K562 (cell line): ENCODE measurements at regions not wholly inside any gene's neighbourhood (a gene's known extent, or its start where the extent isn't known, plus 50 kb on each side); places are given as distances from the start of the nearest gene placed in this dataset.

Experiments
- ATAC-seq: fragments of 200-7000 bp; cut with Tn5 transposase; 3 replicates; pipeline ENCODE4 v1.9.1; 2020; ENCODE audit warnings: moderate library complexity
- BruUV-seq: library from RNA; stranded (reverse); fragments of 400-500 nt; replicated peaks from 2 replicates; lab custom pipeline; 2021; lab: Mats Ljungman, UMichigan
- CTCF ChIA-PET: fragments of 300-600 bp; formaldehyde crosslinking; extraction: SDS; loops from one replicate; lab custom pipeline; 2021; ENCODE audit warnings: low intra/inter-chr PET ratio; lab: Yijun Ruan, JAX
- POLR2A ChIA-PET: fragments of 300-600, 350-650 bp; sonication (Branson Sonifier 250); formaldehyde crosslinking; extraction: SDS; loops from one replicate; lab custom pipeline; 2021; ENCODE audit warnings: antibody characterized with exemption, inconsistent platforms; lab: Yijun Ruan, JAX
- DNase-seq, 4 experiments: peaks; one replicate each; pipeline versions ENCODE4 v3.0.0 to v3.0.0-alpha.2; 2011 to 2018; ENCODE audit warnings: low spot score in 3 of 4, mixed read lengths in 3 of 4; ENCODE audit errors: extremely low read depth in 1 of 4
- FAIRE-seq: peaks from 2 replicates; lab custom pipeline; 2011; peaks lifted over from hg19 to GRCh38; lab: Jason Lieb, UNC
- H2AFZ ChIP-seq: 2 replicates; pipeline ENCODE4 v1.6.0; 2011; ENCODE audit warnings: low read depth, low read length, control low read depth, inconsistent platforms
- H3K27ac ChIP-seq: fragments of 200-600 bp; 3 replicates; pipeline ENCODE4 v1.8.0; 2011; ENCODE audit warnings: low read depth, mild to moderate bottlenecking, control low read depth, inconsistent platforms, low read length, moderate library complexity, mixed read lengths; ENCODE audit errors: extremely low read depth
- H3K27me3 ChIP-seq, 2 experiments: fragments of 300-600 bp in 1 of 2; 2 replicates in 1 of 2; 3 replicates in 1 of 2; pipeline versions ENCODE4 v1.6.0 to v1.8.0; 2011; ENCODE audit warnings: inconsistent platforms in 2 of 2, low read length in 2 of 2, mild to moderate bottlenecking in 1 of 2, mixed read lengths in 1 of 2, moderate library complexity in 1 of 2; ENCODE audit not compliant: control insufficient read depth in 2 of 2, insufficient read depth in 2 of 2
- H3K36me3 ChIP-seq: fragments of 300-600 bp; 3 replicates; pipeline ENCODE4 v1.8.0; 2011; ENCODE audit warnings: mild to moderate bottlenecking, low read length, inconsistent platforms; ENCODE audit not compliant: control insufficient read depth, insufficient read depth
- H3K4me1 ChIP-seq, 2 experiments: fragments of 200-600 bp in 1 of 2; replicated peaks in 1 of 2; 2 replicates in 1 of 2; 3 replicates in 1 of 2; pipeline versions ENCODE4 v1.5.1 to v1.8.0; 2011; ENCODE audit warnings: inconsistent platforms in 2 of 2, low read length in 2 of 2, mild to moderate bottlenecking in 1 of 2, mixed read lengths in 1 of 2, moderate library complexity in 1 of 2; ENCODE audit not compliant: control insufficient read depth in 2 of 2, insufficient read depth in 2 of 2
- H3K4me2 ChIP-seq: 2 replicates; pipeline ENCODE4 v1.6.1; 2011; ENCODE audit warnings: low read length, control low read depth, inconsistent platforms, mixed read lengths; ENCODE audit not compliant: insufficient read depth
- H3K4me3 ChIP-seq: fragments of 200-600 bp; sonication (generic), shearing (Covaris generic); 2 replicates; pipeline ENCODE4 v1.5.1; 2016; ENCODE audit warnings: control low read depth, inconsistent platforms
- H3K79me2 ChIP-seq: fragments of 200-600 bp; 3 replicates; pipeline ENCODE4 v1.8.0; 2011; ENCODE audit warnings: low read length, inconsistent platforms; ENCODE audit not compliant: control insufficient read depth, insufficient read depth
- H3K9ac ChIP-seq, 2 experiments: 2 replicates each; pipeline versions ENCODE4 v1.6.0 to v1.6.1; 2011; ENCODE audit warnings: low read depth in 2 of 2, low read length in 2 of 2, control low read depth in 1 of 2, inconsistent platforms in 1 of 2, mild to moderate bottlenecking in 1 of 2, mixed read lengths in 1 of 2; ENCODE audit not compliant: insufficient read depth in 1 of 2
- H3K9me1 ChIP-seq: one replicate; pipeline ENCODE4 v1.6.0; 2011; ENCODE audit warnings: inconsistent platforms, mild to moderate bottlenecking, low read length, moderate library complexity; ENCODE audit not compliant: control insufficient read depth, insufficient read depth
- H3K9me3 ChIP-seq: replicated peaks from 2 replicates; pipeline ENCODE4 v1.5.1; 2011; ENCODE audit warnings: low read depth, low read length, inconsistent platforms; ENCODE audit not compliant: control insufficient read depth, insufficient read depth
- H4K20me1 ChIP-seq: replicated peaks from 2 replicates; pipeline ENCODE4 v1.6.1; 2011; ENCODE audit warnings: low read length, inconsistent platforms, mixed read lengths; ENCODE audit not compliant: control insufficient read depth, insufficient read depth
- CHAMP1 ChIP-seq: fragments of 450-650 bp; IDR thresholded peaks from 2 replicates; pipeline ENCODE4 v1.6.1; 2016; ENCODE audit warnings: mild to moderate bottlenecking
- GATA2 ChIP-seq: sonication (generic); formaldehyde crosslinking; IDR thresholded peaks from 2 replicates; pipeline ENCODE4 v1.4.0; 2020; ENCODE audit warnings: mild to moderate bottlenecking, missing genetic modification reagents
- HMG20B ChIP-seq: fragments of 250-450 bp; sonication (Bioruptor Pico); IDR thresholded peaks from 2 replicates; pipeline ENCODE4 v1.5.0; 2021; ENCODE audit warnings: mild to moderate bottlenecking
- MAZ ChIP-seq, 2 experiments: fragments of 450-650 bp in 1 of 2; sonication (generic) in 1 of 2; formaldehyde crosslinking; IDR thresholded peaks in 1 of 2; conservative IDR thresholded peaks in 1 of 2; 2 replicates each; pipeline versions ENCODE4 v1.4.0 to v1.5.0; 2020; ENCODE audit warnings: mild to moderate bottlenecking in 1 of 2, missing genetic modification reagents in 1 of 2
- NONO ChIP-seq, 2 experiments: fragments of 200-400 bp in 1 of 2; fragments of 450-650 bp in 1 of 2; formaldehyde crosslinking in 1 of 2; IDR thresholded peaks; 2 replicates each; pipeline ENCODE4 v1.6.1; 2017; ENCODE audit warnings: low read depth in 2 of 2, mild to moderate bottlenecking in 2 of 2, moderate library complexity in 2 of 2, low read length in 1 of 2
- U2AF1 ChIP-seq: fragments of 200-400 bp; formaldehyde crosslinking; optimal IDR thresholded peaks from 2 replicates; pipeline ENCODE3; 2017; ENCODE audit warnings: mild to moderate bottlenecking, low read depth, low read length, moderate library complexity
- USF1 ChIP-seq: sonication (generic); formaldehyde crosslinking; IDR thresholded peaks from 2 replicates; pipeline ENCODE4 v1.9.0; 2022; ENCODE audit warnings: mild to moderate bottlenecking, missing genetic modification reagents
- ZNF121 ChIP-seq: sonication (generic); formaldehyde crosslinking; conservative IDR thresholded peaks from 2 replicates; pipeline ENCODE4 v1.8.0; 2022; ENCODE audit warnings: missing genetic modification reagents
- ZNF133 ChIP-seq: fragments of 250-450 bp; sonication (Bioruptor Pico); IDR thresholded peaks from 2 replicates; pipeline ENCODE4 v1.4.0; 2020; ENCODE audit warnings: mild to moderate bottlenecking
- ZNF239 ChIP-seq: fragments of 250-450 bp; sonication (Bioruptor Pico); IDR thresholded peaks from 2 replicates; pipeline ENCODE4 v1.4.0; 2020; ENCODE audit warnings: mild to moderate bottlenecking
- ZNF695 ChIP-seq: fragments of 450-650 bp; formaldehyde crosslinking; IDR thresholded peaks from 2 replicates; pipeline ENCODE4 v1.4.0; 2020; ENCODE audit warnings: mild to moderate bottlenecking, moderate library complexity
- ZNF76 ChIP-seq: fragments of 250-450 bp; sonication (Bioruptor Pico); IDR thresholded peaks from 2 replicates; pipeline ENCODE4 v1.4.0; 2020; ENCODE audit warnings: mild to moderate bottlenecking, moderate library complexity, borderline replicate concordance
- ZNF766 ChIP-seq: fragments of 200-800 bp; sonication (Bioruptor generic); conservative IDR thresholded peaks from 2 replicates; pipeline ENCODE4 v1.6.1; 2016; ENCODE audit warnings: missing genetic modification characterization, missing compliant biosample characterization
- ZNF830 ChIP-seq: fragments of 250-450 bp; sonication (Bioruptor Pico); IDR thresholded peaks from 2 replicates; pipeline ENCODE4 v1.5.0; 2021; ENCODE audit warnings: mild to moderate bottlenecking
- WGBS: fragments of 100-300 bp; shearing (Covaris generic); methylation state at CpG from one replicate; pipeline ENCODE4 v1.1.6; 2016; ENCODE audit warnings: low coverage, mixed read lengths; ENCODE audit not compliant: insufficient coverage; ENCODE audit errors: missing lambda C conversion rate; 5-methylcytosine and 5-hydroxymethylcytosine counted together
- in situ Hi-C: fragments of 300-500 bp; cut with MboI; formaldehyde crosslinking; loops from 4 replicates; pipeline ENCODE4 v1.15.0; 2018; ENCODE audit warnings: inconsistent platforms, mixed read lengths
- intact Hi-C: fragments of 100-400 bp; cut with micrococcal nuclease; formaldehyde crosslinking; loops from 2 replicates; pipeline ENCODE4 v1.14.2; 2022

- WGBS = 4% methylated on average over 6 of the region's 6 CpGs
- in situ Hi-C loops (no loop called here), intact Hi-C loops (no loop called here)
- Histone ChIP-seq H3K27ac (no peak overlapping the region), H4K20me1 (no peaks in the 10 kb centered on the region), H3K9me1 (no peaks in the 10 kb centered on the region), H3K36me3 (no peaks in the 10 kb centered on the region), H2AFZ (no peak overlapping the region), H3K27me3 (peaks cover 0 to 16% of the 10 kb centered on the region in 2 experiments; a peak in 3 of 5 replicates), H3K9me3 (no peaks in the 10 kb centered on the region), H3K4me1 (no peaks in the 10 kb centered on the region), H3K9ac (no peak overlapping the region), H3K79me2 (no peaks in the 10 kb centered on the region), H3K4me3 (no peak overlapping the region), H3K4me2 (no peak overlapping the region)
- POLR2A ChIA-PET = interaction anchor here (0.7 kb wide), 1 partner anchor 11 kb away, joined by 3 read pairs; no protein-coding TSS in a partner anchor
- CTCF ChIA-PET = no interaction called here
- BruUV-seq = no TSS peak
- DNase-seq (no peak), ATAC-seq (no peak), FAIRE-seq (no peak)
- TF ChIP-seq ZNF695 (CRISPR knock-in tag) (no peak), NONO (IDR thresholded peaks at IDR 0.05; ENCODE audit: low read depth in 2 of 2, low read length in 1 of 2) (no peak), MAZ (CRISPR knock-in tag; conservative IDR thresholded peaks at IDR 0.05 in 1 of 2, IDR thresholded peaks at IDR 0.05 in 1 of 2) (no peak), ZNF76 (CRISPR knock-in tag) (no peak), ZNF239 (no peak), ZNF133 (CRISPR knock-in tag) (no peak), GATA2 (no peak), CHAMP1 (no peak), ZNF830 (CRISPR knock-in tag) (no peak), USF1 (no peak), HMG20B (CRISPR knock-in tag) (no peak), U2AF1 (no peak), ZNF766 (CRISPR knock-in tag) (no peak), ZNF121 (no peak)
Observed at GRCh38 chr2:104904889-104905288, 51.0 kb downstream of the POU3F3 start.
